SK-N-SH treated with all-trans-retinoic acid at 6 μM for 48 hours (cell line): ENCODE measurements at regions not wholly inside any gene's neighbourhood (a gene's known extent, or its start where the extent isn't known, plus 50 kb on each side); places are given as distances from the start of the nearest gene placed in this dataset.

ENCODE experiments used
- ATAC-seq: fragments of 200-7000 bp; cut with Tn5 transposase; 3 replicates; pipeline ENCODE4 v1.9.1; 2020; ENCODE audit warnings: mild to moderate bottlenecking, moderate library complexity
- ARNTL ChIP-seq: fragments of 450-650 bp; formaldehyde crosslinking; IDR thresholded peaks from 2 replicates; pipeline ENCODE4 v1.5.0; 2020; ENCODE audit warnings: low read depth, mild to moderate bottlenecking, moderate library complexity, borderline replicate concordance
- CSRNP3 ChIP-seq: fragments of 250-450 bp; sonication (Bioruptor Pico); IDR thresholded peaks from 2 replicates; pipeline ENCODE4 v1.5.1; 2021; ENCODE audit warnings: mild to moderate bottlenecking, moderate library complexity
- ESRRG ChIP-seq: fragments of 250-450 bp; sonication (Bioruptor Pico); IDR thresholded peaks from 2 replicates; pipeline ENCODE4 v1.6.1; 2021; ENCODE audit warnings: mild to moderate bottlenecking
- GLIS3 ChIP-seq: fragments of 250-450 bp; sonication (Bioruptor Pico); IDR thresholded peaks from 2 replicates; pipeline ENCODE4 v1.5.0; 2020; ENCODE audit warnings: mild to moderate bottlenecking, moderate library complexity
- ISL1 ChIP-seq: fragments of 250-450 bp; sonication (Bioruptor Pico); IDR thresholded peaks from 2 replicates; pipeline ENCODE4 v2.1.2; 2022; ENCODE audit warnings: mild to moderate bottlenecking, moderate library complexity
- OSR1 ChIP-seq: fragments of 250-450 bp; sonication (Bioruptor Pico); IDR thresholded peaks from 2 replicates; pipeline ENCODE4 v1.8.0; 2022; ENCODE audit warnings: moderate library complexity, mild to moderate bottlenecking, inconsistent platforms
- PATZ1 ChIP-seq: fragments of 250-450 bp; sonication (Bioruptor Pico); IDR thresholded peaks from 2 replicates; pipeline ENCODE4 v1.8.0; 2020; ENCODE audit warnings: mild to moderate bottlenecking, moderate library complexity, borderline replicate concordance
- PPARA ChIP-seq: fragments of 250-450 bp; sonication (Bioruptor Pico); IDR thresholded peaks from 2 replicates; pipeline ENCODE4 v1.5.0; 2020; ENCODE audit warnings: mild to moderate bottlenecking, borderline replicate concordance
- RARB ChIP-seq: fragments of 250-450 bp; sonication (Bioruptor Pico); IDR thresholded peaks from 2 replicates; pipeline ENCODE4 v1.8.0; 2021; ENCODE audit warnings: mild to moderate bottlenecking, moderate library complexity
- SNAI2 ChIP-seq: fragments of 250-450 bp; sonication (Bioruptor Pico); IDR thresholded peaks from 2 replicates; pipeline ENCODE4 v1.5.0; 2020; ENCODE audit warnings: mild to moderate bottlenecking, moderate library complexity
- TOX ChIP-seq: fragments of 250-450 bp; sonication (Bioruptor Pico); IDR thresholded peaks from 2 replicates; pipeline ENCODE4 v1.8.0; 2021; ENCODE audit warnings: mild to moderate bottlenecking, moderate library complexity, borderline replicate concordance
- TSHZ2 ChIP-seq: fragments of 250-450 bp; sonication (Bioruptor Pico); IDR thresholded peaks from 2 replicates; pipeline ENCODE4 v1.5.0; 2020; ENCODE audit warnings: mild to moderate bottlenecking, moderate library complexity
- ZC3H10 ChIP-seq: fragments of 250-450 bp; sonication (Bioruptor Pico); IDR thresholded peaks from 2 replicates; pipeline ENCODE4 v1.5.1; 2021; ENCODE audit warnings: mild to moderate bottlenecking, moderate library complexity
- ZFP30 ChIP-seq: fragments of 450-650 bp; formaldehyde crosslinking; IDR thresholded peaks from 2 replicates; pipeline ENCODE4 v1.5.0; 2022; ENCODE audit warnings: mild to moderate bottlenecking, moderate library complexity
- ZNF565 ChIP-seq: fragments of 450-650 bp; formaldehyde crosslinking; conservative IDR thresholded peaks from 2 replicates; pipeline ENCODE4 v1.5.0; 2020; ENCODE audit warnings: low read depth, mild to moderate bottlenecking, moderate library complexity
- ZNF70 ChIP-seq: fragments of 450-650 bp; formaldehyde crosslinking; IDR thresholded peaks from 2 replicates; pipeline ENCODE4 v1.5.0; 2020; ENCODE audit warnings: mild to moderate bottlenecking, moderate library complexity
- ZNF8 ChIP-seq: fragments of 450-650 bp; formaldehyde crosslinking; IDR thresholded peaks from 2 replicates; pipeline ENCODE4 v1.5.0; 2020; ENCODE audit warnings: mild to moderate bottlenecking, moderate library complexity
- TF ChIP-seq, protein P1 (sequence below): fragments of 250-450 bp; sonication (Bioruptor Pico); IDR thresholded peaks from 2 replicates; pipeline ENCODE4 v1.8.0; 2021; ENCODE audit warnings: low read depth, mild to moderate bottlenecking, moderate library complexity, borderline replicate concordance
- TF ChIP-seq, protein P2 (sequence below): fragments of 250-450 bp; sonication (Bioruptor Pico); IDR thresholded peaks from 2 replicates; pipeline ENCODE4 v1.5.1; 2020; ENCODE audit warnings: low read depth, mild to moderate bottlenecking, moderate library complexity

DNA sequence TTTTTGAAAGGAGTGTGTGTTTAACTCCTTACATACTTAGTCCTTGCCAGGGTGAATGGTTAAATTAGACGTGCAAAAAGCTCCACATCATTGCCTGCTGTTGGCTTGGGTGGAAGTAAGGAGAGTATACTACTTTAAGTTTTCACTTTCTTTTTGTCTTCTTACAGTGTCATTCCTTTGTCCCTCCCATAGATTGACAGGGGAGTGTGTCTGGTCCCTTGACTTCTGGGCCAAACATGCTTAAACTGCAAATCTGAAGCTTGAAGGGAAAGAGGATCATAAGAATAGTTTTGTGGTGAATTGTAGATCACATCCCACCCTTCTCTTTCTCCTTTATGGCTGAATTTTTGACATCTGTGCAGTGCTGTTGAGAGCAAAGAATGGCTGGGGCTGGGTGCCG is 355.8 kb upstream of the C2CD4B start:
- ATAC-seq, result no peak
- TF ChIP-seq ISL1 (CRISPR knock-in tag) (no peak), SNAI2 (no peak), PATZ1 (no peak), PPARA (CRISPR knock-in tag) (no peak), ZNF565 (CRISPR knock-in tag) (no peak)
- TF ChIP-seq, protein P1, sequence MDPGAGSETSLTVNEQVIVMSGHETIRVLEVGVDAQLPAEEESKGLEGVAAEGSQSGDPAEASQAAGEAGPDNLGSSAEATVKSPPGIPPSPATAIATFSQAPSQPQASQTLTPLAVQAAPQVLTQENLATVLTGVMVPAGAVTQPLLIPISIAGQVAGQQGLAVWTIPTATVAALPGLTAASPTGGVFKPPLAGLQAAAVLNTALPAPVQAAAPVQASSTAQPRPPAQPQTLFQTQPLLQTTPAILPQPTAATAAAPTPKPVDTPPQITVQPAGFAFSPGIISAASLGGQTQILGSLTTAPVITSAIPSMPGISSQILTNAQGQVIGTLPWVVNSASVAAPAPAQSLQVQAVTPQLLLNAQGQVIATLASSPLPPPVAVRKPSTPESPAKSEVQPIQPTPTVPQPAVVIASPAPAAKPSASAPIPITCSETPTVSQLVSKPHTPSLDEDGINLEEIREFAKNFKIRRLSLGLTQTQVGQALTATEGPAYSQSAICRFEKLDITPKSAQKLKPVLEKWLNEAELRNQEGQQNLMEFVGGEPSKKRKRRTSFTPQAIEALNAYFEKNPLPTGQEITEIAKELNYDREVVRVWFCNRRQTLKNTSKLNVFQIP (CRISPR knock-in tag), result no peak

- no peak for ATAC-seq
- no peak for TF ChIP-seq SNAI2
These were observed 356.3 kb upstream of the C2CD4B start for GRCh38 chr15:62521396-62521795.

DNA sequence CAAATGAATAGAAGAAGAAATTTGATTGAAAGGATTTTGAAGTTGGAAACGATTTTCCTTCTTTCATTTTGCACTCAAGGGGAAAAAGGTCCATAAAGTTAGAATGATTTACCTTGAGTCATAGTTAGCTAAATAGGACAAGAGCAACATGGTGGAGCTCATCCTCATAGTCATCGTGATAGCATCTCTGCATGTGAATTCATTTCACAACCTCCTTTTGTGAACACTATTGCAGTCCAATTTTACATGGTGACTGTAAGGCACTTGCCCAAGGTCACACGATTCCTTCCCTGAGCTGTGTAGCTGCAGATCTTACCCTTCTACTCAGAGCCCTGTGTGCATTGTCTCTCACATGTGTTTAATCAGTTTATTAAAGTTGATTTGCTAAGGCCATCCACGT is 359.8 kb upstream of the C2CD4B start:
- no peak for ATAC-seq
- TF ChIP-seq PATZ1, result no peak
- TF ChIP-seq ZFP30 (CRISPR knock-in tag), result no peak
- no peak for TF ChIP-seq ISL1 (CRISPR knock-in tag)
- no peak for TF ChIP-seq SNAI2
- no peak for TF ChIP-seq ZC3H10 (CRISPR knock-in tag)
- TF ChIP-seq ZNF70, result no peak
- no peak for TF ChIP-seq RARB (CRISPR knock-in tag)
- TF ChIP-seq ESRRG (CRISPR knock-in tag), result no peak
- TF ChIP-seq ARNTL (CRISPR knock-in tag), result no peak
- TF ChIP-seq, protein P2, sequence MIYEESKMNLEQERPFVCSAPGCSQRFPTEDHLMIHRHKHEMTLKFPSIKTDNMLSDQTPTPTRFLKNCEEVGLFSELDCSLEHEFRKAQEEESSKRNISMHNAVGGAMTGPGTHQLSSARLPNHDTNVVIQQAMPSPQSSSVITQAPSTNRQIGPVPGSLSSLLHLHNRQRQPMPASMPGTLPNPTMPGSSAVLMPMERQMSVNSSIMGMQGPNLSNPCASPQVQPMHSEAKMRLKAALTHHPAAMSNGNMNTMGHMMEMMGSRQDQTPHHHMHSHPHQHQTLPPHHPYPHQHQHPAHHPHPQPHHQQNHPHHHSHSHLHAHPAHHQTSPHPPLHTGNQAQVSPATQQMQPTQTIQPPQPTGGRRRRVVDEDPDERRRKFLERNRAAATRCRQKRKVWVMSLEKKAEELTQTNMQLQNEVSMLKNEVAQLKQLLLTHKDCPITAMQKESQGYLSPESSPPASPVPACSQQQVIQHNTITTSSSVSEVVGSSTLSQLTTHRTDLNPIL (CRISPR knock-in tag), result no peak
- TF ChIP-seq, all 23 proteins: peak for 0

DNA sequence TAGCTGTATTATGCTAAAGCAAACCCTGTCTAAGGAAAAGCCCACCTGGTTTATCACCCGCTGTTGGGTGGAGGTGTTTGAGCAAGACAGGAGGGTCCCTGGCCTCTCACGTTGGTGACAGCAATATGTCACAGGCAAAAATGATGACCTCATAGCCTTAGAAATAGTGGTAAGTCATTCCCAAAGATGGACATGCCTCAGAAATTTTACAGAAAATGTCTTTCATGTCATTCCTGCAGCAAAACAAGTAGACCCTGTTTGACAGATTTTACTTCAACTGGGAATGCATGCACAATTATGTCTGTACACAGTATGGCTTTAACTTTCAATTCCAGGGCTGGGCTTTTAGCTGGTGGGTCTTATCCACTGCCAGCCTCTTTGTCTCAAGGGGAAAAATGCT is 362.3 kb upstream of the C2CD4B start:
- TF ChIP-seq TOX (CRISPR knock-in tag), result no peak
- TF ChIP-seq PPARA (CRISPR knock-in tag), result no peak
- TF ChIP-seq ZNF565 (CRISPR knock-in tag), result no peak
- no peak for TF ChIP-seq OSR1 (CRISPR knock-in tag)
- no peak for TF ChIP-seq ZC3H10 (CRISPR knock-in tag)
- no peak for TF ChIP-seq PATZ1
- TF ChIP-seq, all 23 proteins: peak for 0
- ATAC-seq, result no peak

DNA sequence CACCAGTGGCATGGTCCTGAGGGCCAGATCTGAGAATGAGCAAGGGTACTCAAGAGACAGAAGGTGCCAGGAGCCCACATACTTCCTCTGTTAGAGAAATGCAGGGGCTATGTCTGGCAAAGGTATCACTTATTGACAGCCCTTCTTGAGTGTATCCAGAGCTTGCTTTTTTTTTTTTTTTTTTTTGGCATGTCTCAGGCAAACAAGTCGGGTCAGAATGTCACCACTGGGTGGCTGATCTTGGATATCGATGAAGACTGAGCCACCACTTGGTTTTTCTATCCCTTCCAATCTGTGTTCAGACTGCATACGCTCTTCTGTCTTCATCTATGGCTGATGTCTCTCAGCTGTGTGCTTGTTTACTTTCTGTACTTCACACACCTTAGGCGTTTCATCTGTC is 363.4 kb upstream of the C2CD4B start:
- no peak for ATAC-seq
- TF ChIP-seq OSR1 (CRISPR knock-in tag) (no peak), RARB (CRISPR knock-in tag) (no peak), GLIS3 (no peak), ARNTL (CRISPR knock-in tag) (no peak), TSHZ2 (CRISPR knock-in tag) (no peak), ZFP30 (CRISPR knock-in tag) (no peak), ZNF8 (CRISPR knock-in tag) (no peak), ISL1 (CRISPR knock-in tag) (no peak), ESRRG (CRISPR knock-in tag) (no peak), CSRNP3 (CRISPR knock-in tag) (no peak), PPARA (CRISPR knock-in tag) (no peak), ZC3H10 (CRISPR knock-in tag) (no peak)
- TF ChIP-seq, protein P1 (CRISPR knock-in tag), result no peak
